ENCODE measurements at regions not wholly inside any gene's neighbourhood (a gene's known extent, or its start where the extent isn't known, plus 50 kb on each side); places are given as distances from the start of the nearest gene placed in this dataset.

GRCh38 chr15:87429754-87430153 is 826.8 kb downstream of the NTRK3 start:
- H3K27ac ChIP-seq (ENCODE audit: insufficient read depth, low read length), result no peak overlapping the region
- dilution Hi-C loops (cut with HindIII; ENCODE audit: low sequenced_read_pairs, unreplicated experiment), result no loop called here
- CTCF ChIA-PET, result no interaction called here

More at GRCh38 chr15:87429754-87430153, 826.8 kb downstream of the NTRK3 start:
- Histone ChIP-seq H3K18ac (ENCODE audit: low read depth, low read length) (no peak overlapping the region), H3K4me1 (ENCODE audit: control insufficient read depth, insufficient read depth, low read length) (no peaks in the 10 kb centered on the region), H2BK120ac (ENCODE audit: low read depth, low read length) (no peak overlapping the region), H3K4ac (ENCODE audit: low read depth, low read length) (no peak overlapping the region), H2BK15ac (ENCODE audit: low read depth, low read length) (no peak overlapping the region), H2AK9ac (replicated peaks; ENCODE audit: low read depth, low read length, poor library complexity) (no peak overlapping the region), H4K91ac (ENCODE audit: insufficient read depth, low read depth, low read length) (no peak overlapping the region), H2BK5ac (ENCODE audit: low read depth, low read length, poor library complexity, severe bottlenecking) (no peak overlapping the region), H3K9me1 (ENCODE audit: insufficient read depth, low read length) (no peaks in the 10 kb centered on the region), H2BK20ac (ENCODE audit: low read depth, low read length) (no peak overlapping the region), H2AK5ac (ENCODE audit: low read depth, low read length) (no peak overlapping the region), H3K9me3 (ENCODE audit: control insufficient read depth, insufficient read depth, low read length) (peaks cover 2% of the 10 kb centered on the region; the same call in 1 of the 2 replicates), H4K20me1 (ENCODE audit: insufficient read depth, low read length) (no peaks in the 10 kb centered on the region), H3K9ac (ENCODE audit: low read depth, low read length) (no peak overlapping the region), H2AFZ (replicated peaks; ENCODE audit: low read length, poor library complexity) (no peak overlapping the region), H4K5ac (ENCODE audit: low read depth, low read length) (no peak overlapping the region), H3K36me3 (ENCODE audit: control insufficient read depth, insufficient read depth, low read length) (no peaks in the 10 kb centered on the region), H3K23ac (ENCODE audit: low read depth, low read length) (no peak overlapping the region), H3K4me2 (ENCODE audit: low read depth, low read length) (no peak overlapping the region), H4K8ac (ENCODE audit: low read depth in 2 of 2, low read length in 2 of 2) (no peak overlapping the region), H3K79me1 (ENCODE audit: low read depth in 1 of 2, low read length in 2 of 2) (no peaks in the 10 kb centered on the region), H3K14ac (replicated peaks; ENCODE audit: low read depth, low read length) (no peak overlapping the region), H3K56ac (ENCODE audit: extremely low read depth, insufficient read depth, low read length) (no peak overlapping the region), H3K27me3 (ENCODE audit: control insufficient read depth, insufficient read depth, low read length) (no peaks in the 10 kb centered on the region), H3K4me3 (ENCODE audit: insufficient read depth, low read depth, low read length) (no peak overlapping the region)
- WGBS, 2 experiments (ENCODE audit: extremely low coverage in 2 of 2, insufficient read length in 1 of 2), result no CpG with 5 or more reads among the region's 1 CpG
- POLR2A ChIA-PET (ENCODE audit: unreplicated experiment), result no interaction called here
- in situ Hi-C loops (cut with MboI; ENCODE audit: low sequenced_read_pairs), result no loop called here
- TF ChIP-seq RCOR1 (IDR thresholded peaks at IDR 0.05; ENCODE audit: insufficient replicate concordance, low read length) (no peak), FOS (IDR thresholded peaks at IDR 0.05; ENCODE audit: low read depth, low read length) (no peak), BHLHE40 (IDR thresholded peaks at IDR 0.05; ENCODE audit: low read depth, low read length) (no peak), ELK1 (IDR thresholded peaks at IDR 0.05; ENCODE audit: borderline replicate concordance, low read depth, low read length) (no peak), RAD21 (IDR thresholded peaks at IDR 0.05; ENCODE audit: low read length) (no peak), MXI1 (IDR thresholded peaks at IDR 0.05; ENCODE audit: borderline replicate concordance, low read depth, low read length) (no peak), NFE2L2 (IDR thresholded peaks at IDR 0.05; ENCODE audit: low read depth, low read length) (no peak)
- intact Hi-C loops (cut with micrococcal nuclease), result no loop called here
- DNase-seq (no peak), ATAC-seq (ENCODE audit: low read depth) (no peak)
- no TSS peak for BruUV-seq (replicated peaks)
